Choroid plexus epithelial cell (primary cell): ENCODE measurements at regions not wholly inside any gene's neighbourhood (a gene's known extent, or its start where the extent isn't known, plus 50 kb on each side); places are given as distances from the start of the nearest gene placed in this dataset.

ENCODE experiments used
- DNase-seq: peaks from one replicate; pipeline ENCODE4 v3.0.0-alpha.2; 2010; ENCODE audit warnings: low read depth
- H3K4me3 ChIP-seq: 2 replicates; pipeline ENCODE4 v1.5.1; 2011; ENCODE audit warnings: low read depth, mild to moderate bottlenecking, control low read depth, low read length, moderate library complexity
- TF ChIP-seq, protein P1 (sequence below): conservative IDR thresholded peaks from 2 replicates; pipeline ENCODE4 v1.5.1; 2011; ENCODE audit warnings: low read depth, mild to moderate bottlenecking, control low read depth, inconsistent platforms, low read length, moderate library complexity

DNA sequence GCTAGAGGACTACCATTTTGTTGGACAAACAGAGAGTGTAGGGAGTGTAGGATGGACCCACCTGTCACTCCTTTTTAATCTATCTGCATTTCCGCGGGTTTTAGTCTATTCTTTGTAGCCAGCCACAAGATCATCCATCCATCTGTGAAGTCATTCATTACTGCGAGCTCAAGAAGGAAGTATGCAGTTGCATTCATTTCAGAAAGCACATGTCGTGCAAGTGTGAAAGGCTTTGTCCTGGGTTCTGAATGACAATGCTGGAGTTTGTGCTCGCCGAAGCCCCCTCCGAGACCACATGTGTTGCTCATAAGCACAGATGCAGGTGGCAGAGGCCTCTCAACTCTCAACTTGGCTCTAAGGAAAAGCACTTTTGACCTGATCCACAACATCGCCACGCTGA lies 70.3 kb upstream of the BASP1 start:
- H3K4me3 ChIP-seq: no peak overlapping the region
- TF ChIP-seq, protein P1, sequence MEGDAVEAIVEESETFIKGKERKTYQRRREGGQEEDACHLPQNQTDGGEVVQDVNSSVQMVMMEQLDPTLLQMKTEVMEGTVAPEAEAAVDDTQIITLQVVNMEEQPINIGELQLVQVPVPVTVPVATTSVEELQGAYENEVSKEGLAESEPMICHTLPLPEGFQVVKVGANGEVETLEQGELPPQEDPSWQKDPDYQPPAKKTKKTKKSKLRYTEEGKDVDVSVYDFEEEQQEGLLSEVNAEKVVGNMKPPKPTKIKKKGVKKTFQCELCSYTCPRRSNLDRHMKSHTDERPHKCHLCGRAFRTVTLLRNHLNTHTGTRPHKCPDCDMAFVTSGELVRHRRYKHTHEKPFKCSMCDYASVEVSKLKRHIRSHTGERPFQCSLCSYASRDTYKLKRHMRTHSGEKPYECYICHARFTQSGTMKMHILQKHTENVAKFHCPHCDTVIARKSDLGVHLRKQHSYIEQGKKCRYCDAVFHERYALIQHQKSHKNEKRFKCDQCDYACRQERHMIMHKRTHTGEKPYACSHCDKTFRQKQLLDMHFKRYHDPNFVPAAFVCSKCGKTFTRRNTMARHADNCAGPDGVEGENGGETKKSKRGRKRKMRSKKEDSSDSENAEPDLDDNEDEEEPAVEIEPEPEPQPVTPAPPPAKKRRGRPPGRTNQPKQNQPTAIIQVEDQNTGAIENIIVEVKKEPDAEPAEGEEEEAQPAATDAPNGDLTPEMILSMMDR: no peak
- no peak for DNase-seq

DNA sequence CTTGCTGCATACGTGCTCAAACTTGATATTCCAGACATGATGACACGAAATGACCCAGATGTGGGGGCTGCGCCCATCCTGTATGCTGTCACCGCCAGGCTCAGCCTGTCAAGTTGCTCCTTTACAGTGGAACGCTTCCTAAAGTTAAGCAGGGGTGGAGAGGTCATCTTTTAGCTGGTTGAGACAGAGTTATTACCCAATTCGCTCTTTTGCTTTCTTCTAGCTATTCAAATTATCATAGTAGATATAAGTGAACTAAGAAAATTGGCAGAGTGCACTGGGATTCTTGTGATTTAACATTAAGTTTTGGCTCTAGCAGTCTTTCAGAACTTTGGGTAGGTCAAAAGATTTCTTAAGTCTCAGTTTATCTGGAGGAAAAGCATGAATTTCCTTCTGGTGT lies 69.8 kb upstream of the BASP1 start:
- TF ChIP-seq, protein P1: no peak
- DNase-seq: no peak
- H3K4me3 ChIP-seq: no peak overlapping the region

GRCh38 chr5:17148481-17148880 lies 69.0 kb upstream of the BASP1 start:
- no peak for DNase-seq
- no peak overlapping the region for H3K4me3 ChIP-seq
- TF ChIP-seq, protein P1: no peak

- no peak for DNase-seq
- H3K4me3 ChIP-seq: no peak overlapping the region
- TF ChIP-seq, protein P1: no peak
These were observed 67.6 kb upstream of the BASP1 start for GRCh38 chr5:17149786-17150185.

- no peak for DNase-seq
- H3K4me3 ChIP-seq: no peak overlapping the region
- TF ChIP-seq, protein P1: no peak
These were observed 66.9 kb upstream of the BASP1 start for GRCh38 chr5:17150531-17150930.

DNA sequence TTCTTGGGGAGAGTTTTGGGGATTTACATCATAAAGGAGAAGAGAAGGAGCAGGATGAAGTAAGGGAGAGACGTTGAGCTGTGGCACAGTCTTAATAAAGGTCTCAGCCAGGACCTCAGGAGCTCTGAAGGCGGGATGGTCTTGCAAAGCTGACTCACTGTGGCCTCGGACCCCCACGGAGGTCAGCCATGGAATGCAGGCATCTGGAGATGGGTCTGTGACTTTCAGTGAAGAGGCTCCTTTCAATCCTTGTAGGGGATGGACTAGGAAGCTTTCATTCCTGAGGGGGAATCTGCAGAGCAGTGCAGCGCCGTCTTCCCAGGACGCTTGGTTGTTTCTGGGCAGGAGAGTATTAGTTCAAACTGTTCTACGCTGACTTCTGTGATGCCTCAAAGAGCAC lies 65.7 kb upstream of the BASP1 start:
- peak; percentile 66 for DNase-seq
- no peak overlapping the region for H3K4me3 ChIP-seq
- TF ChIP-seq, protein P1: no peak

GRCh38 chr5:17154211-17154996 lies 63.0 kb upstream of the BASP1 start:
- TF ChIP-seq, protein P1: no peak
- no peak overlapping the region for H3K4me3 ChIP-seq
- DNase-seq: peak; percentile 75
